Body of pancreas (tissue), 4 donors: ENCODE measurements at regions not wholly inside any gene's neighbourhood (a gene's known extent, or its start where the extent isn't known, plus 50 kb on each side); places are given as distances from the start of the nearest gene placed in this dataset.

Source experiments
- CTCF ChIP-seq, 7 experiments: fragments of 450-650 bp in 4 of 7; fragments of 200-600 bp in 3 of 7; sonication (generic) in 3 of 7; IDR thresholded peaks; one replicate each; pipeline ENCODE4 v1.5.1; 2016 to 2019; ENCODE audit warnings: antibody characterized with exemption in 7 of 7
- POLR2A ChIP-seq, 3 donors: fragments of 450-650 bp; IDR thresholded peaks; one replicate each; pipeline ENCODE4 v1.6.1; 2016; ENCODE audit warnings: antibody characterized with exemption in 3 of 3, mild to moderate bottlenecking in 2 of 3

GRCh38 chr2:16526193-16526592, 139.4 kb downstream of the CYRIA start:
- TF ChIP-seq CTCF (IDR thresholded peaks at IDR 0.05) = no peak
- TF ChIP-seq POLR2A (IDR thresholded peaks at IDR 0.05) = no peak
